GM18861 (cell line): ENCODE measurements at regions not wholly inside any gene's neighbourhood (a gene's known extent, or its start where the extent isn't known, plus 50 kb on each side); places are given as distances from the start of the nearest gene placed in this dataset.
"Not testable (repeated sequence)": the region's sequence is repeated elsewhere in the genome, so short reads cannot be mapped to it uniquely, and the experiment has no call there.

Source experiments
- ATAC-seq: cut with Tn5 transposase; IDR thresholded peaks from one replicate; pipeline ENCODE4 v1.9.1; 2021; ENCODE audit not compliant: unreplicated experiment

- not testable (repeated sequence) for ATAC-seq
Measured at GRCh38 chr15:21357056-21357455, 83.2 kb downstream of the POTEB3 start.

GRCh38 chr15:21355944-21356343, 84.4 kb downstream of the POTEB3 start:
- ATAC-seq, result not testable (repeated sequence)

- not testable (repeated sequence) for ATAC-seq
Measured at GRCh38 chr15:21354597-21354996, 85.7 kb downstream of the POTEB3 start.

- ATAC-seq, result not testable (repeated sequence)
Measured at GRCh38 chr15:21352670-21353318, 87.5 kb downstream of the POTEB3 start.

GRCh38 chr15:21344960-21345359, 95.3 kb downstream of the POTEB3 start:
- ATAC-seq, result not testable (repeated sequence)

GRCh38 chr15:21344500-21344899, 95.8 kb downstream of the POTEB3 start:
- not testable (repeated sequence) for ATAC-seq

- ATAC-seq, result peak; percentile 56
Measured at GRCh38 chr15:21337028-21337427, 103.3 kb downstream of the POTEB3 start.

GRCh38 chr15:21324720-21325460, 115.4 kb downstream of the POTEB3 start:
- not testable (repeated sequence) for ATAC-seq

- ATAC-seq, result peak; percentile 59
Measured at GRCh38 chr15:21284353-21284752, 155.9 kb downstream of the POTEB3 start.

- ATAC-seq, result peak; percentile 92
Measured at GRCh38 chr15:21283210-21283609, 157.1 kb downstream of the POTEB3 start.

- ATAC-seq, result not testable (repeated sequence)
Measured at GRCh38 chr15:21280272-21280671, 160.0 kb downstream of the POTEB3 start.

- peak; percentile 36 for ATAC-seq
Measured at GRCh38 chr15:21272176-21272982, 167.9 kb downstream of the POTEB3 start.

GRCh38 chr15:21271566-21271965, 168.7 kb downstream of the POTEB3 start:
- no peak for ATAC-seq

- no peak for ATAC-seq
Measured at GRCh38 chr15:21270474-21270873, 169.8 kb downstream of the POTEB3 start.

- not testable (repeated sequence) for ATAC-seq
Measured at GRCh38 chr15:21269673-21270072, 170.6 kb downstream of the POTEB3 start.

- ATAC-seq, result no peak
Measured at GRCh38 chr15:21269121-21269520, 171.2 kb downstream of the POTEB3 start.

- no peak for ATAC-seq
Measured at GRCh38 chr15:21268436-21268940, 171.8 kb downstream of the POTEB3 start.

GRCh38 chr15:21267671-21268395, 172.5 kb downstream of the POTEB3 start:
- ATAC-seq, result no peak

GRCh38 chr15:21267226-21267625, 173.1 kb downstream of the POTEB3 start:
- no peak for ATAC-seq

- ATAC-seq, result not testable (repeated sequence)
Measured at GRCh38 chr15:21265628-21266027, 174.7 kb downstream of the POTEB3 start.
